ENCODE measurements at regions not wholly inside any gene's neighbourhood (a gene's known extent, or its start where the extent isn't known, plus 50 kb on each side); places are given as distances from the start of the nearest gene placed in this dataset.

GRCh38 chr14:27566843-27567382 is 969.1 kb upstream of the NOVA1 start:
- Histone ChIP-seq H3K4me1 (ENCODE audit: insufficient read depth, low read length) (no peaks in the 10 kb centered on the region), H3K27me3 (ENCODE audit: insufficient read depth, low read length, poor library complexity) (no peaks in the 10 kb centered on the region)
- ATAC-seq (ENCODE audit: insufficient read depth, low read depth): no peak

GRCh38 chr14:27573018-27573417 is 975.2 kb upstream of the NOVA1 start:
- no peak overlapping the region for H3K9ac ChIP-seq (ENCODE audit: low read depth, low read length)
- no peak overlapping the region for H3K27ac ChIP-seq (ENCODE audit: low read length)
- TF ChIP-seq EZH2 (IDR thresholded peaks at IDR 0.05; ENCODE audit: borderline replicate concordance, low read depth, low read length, severe bottlenecking) (no peak), CTCF (IDR thresholded peaks at IDR 0.05; ENCODE audit: borderline replicate concordance, extremely low read depth, low read length, poor library complexity, severe bottlenecking) (no peak)
- peaks cover 12% of the 10 kb centered on the region for H3K9me3 ChIP-seq (ENCODE audit: insufficient read depth, low read length, severe bottlenecking)
- DNase-seq (no peak), ATAC-seq (ENCODE audit: insufficient read depth, low read depth) (no peak)
- H3K36me3 ChIP-seq (ENCODE audit: insufficient read depth, low read length): no peaks in the 10 kb centered on the region
- no peaks in the 10 kb centered on the region for H3K27me3 ChIP-seq (ENCODE audit: insufficient read depth, low read length, poor library complexity)
- no peaks in the 10 kb centered on the region for H3K4me1 ChIP-seq (ENCODE audit: insufficient read depth, low read length)
- no peak overlapping the region for H3K4me2 ChIP-seq (ENCODE audit: insufficient read depth, low read length)
- H2AFZ ChIP-seq (ENCODE audit: low read depth, low read length): no peak overlapping the region
- H4K20me1 ChIP-seq (ENCODE audit: insufficient read depth, low read length): no peaks in the 10 kb centered on the region
- no peak overlapping the region for H3K4me3 ChIP-seq (ENCODE audit: low read depth in 1 of 2, low read length in 2 of 2)
- H3K79me2 ChIP-seq (ENCODE audit: insufficient read depth, low read length): no peaks in the 10 kb centered on the region

More at GRCh38 chr14:27566843-27567382, 969.1 kb upstream of the NOVA1 start:
- no peak overlapping the region for H3K4me3 ChIP-seq (ENCODE audit: low read depth in 1 of 2, low read length in 2 of 2)
- H3K9ac ChIP-seq (ENCODE audit: low read depth, low read length): no peak overlapping the region
- H2AFZ ChIP-seq (ENCODE audit: low read depth, low read length): no peak overlapping the region
- TF ChIP-seq EZH2 (IDR thresholded peaks at IDR 0.05; ENCODE audit: borderline replicate concordance, low read depth, low read length, severe bottlenecking): no peak
- no peak for TF ChIP-seq CTCF (IDR thresholded peaks at IDR 0.05; ENCODE audit: borderline replicate concordance, extremely low read depth, low read length, poor library complexity, severe bottlenecking)
- H4K20me1 ChIP-seq (ENCODE audit: insufficient read depth, low read length): no peaks in the 10 kb centered on the region
- H3K27ac ChIP-seq (ENCODE audit: low read length): no peak overlapping the region
- DNase-seq: no peak
- no peaks in the 10 kb centered on the region for H3K9me3 ChIP-seq (ENCODE audit: insufficient read depth, low read length, severe bottlenecking)
- no peaks in the 10 kb centered on the region for H3K36me3 ChIP-seq (ENCODE audit: insufficient read depth, low read length)
- H3K79me2 ChIP-seq (ENCODE audit: insufficient read depth, low read length): no peaks in the 10 kb centered on the region
- no peak overlapping the region for H3K4me2 ChIP-seq (ENCODE audit: insufficient read depth, low read length)

- Histone ChIP-seq H3K36me3 (ENCODE audit: insufficient read depth, low read length) (no peaks in the 10 kb centered on the region), H3K9me3 (ENCODE audit: insufficient read depth, low read length, severe bottlenecking) (no peaks in the 10 kb centered on the region), H3K4me2 (ENCODE audit: insufficient read depth, low read length) (no peak overlapping the region), H3K79me2 (ENCODE audit: insufficient read depth, low read length) (no peaks in the 10 kb centered on the region), H3K27me3 (ENCODE audit: insufficient read depth, low read length, poor library complexity) (no peaks in the 10 kb centered on the region), H4K20me1 (ENCODE audit: insufficient read depth, low read length) (no peaks in the 10 kb centered on the region), H3K27ac (ENCODE audit: low read length) (no peak overlapping the region), H3K4me1 (ENCODE audit: insufficient read depth, low read length) (no peaks in the 10 kb centered on the region), H2AFZ (ENCODE audit: low read depth, low read length) (no peak overlapping the region), H3K4me3 (ENCODE audit: low read depth in 1 of 2, low read length in 2 of 2) (no peak overlapping the region), H3K9ac (ENCODE audit: low read depth, low read length) (no peak overlapping the region)
- ATAC-seq (ENCODE audit: insufficient read depth, low read depth) (no peak), DNase-seq (no peak)
- TF ChIP-seq EZH2 (IDR thresholded peaks at IDR 0.05; ENCODE audit: borderline replicate concordance, low read depth, low read length, severe bottlenecking) (no peak), CTCF (IDR thresholded peaks at IDR 0.05; ENCODE audit: borderline replicate concordance, extremely low read depth, low read length, poor library complexity, severe bottlenecking) (no peak)
These were observed 989.3 kb upstream of the NOVA1 start for GRCh38 chr14:27587103-27587502.

GRCh38 chr14:27605282-27605681 is 1007.4 kb upstream of the NOVA1 start:
- DNase-seq (no peak), ATAC-seq (ENCODE audit: insufficient read depth, low read depth) (no peak)

More at GRCh38 chr14:27605282-27605681, 1007.4 kb upstream of the NOVA1 start:
- no peaks in the 10 kb centered on the region for H3K79me2 ChIP-seq (ENCODE audit: insufficient read depth, low read length)
- H3K27ac ChIP-seq (ENCODE audit: low read length): no peak overlapping the region
- no peak overlapping the region for H3K4me3 ChIP-seq (ENCODE audit: low read depth in 1 of 2, low read length in 2 of 2)
- no peaks in the 10 kb centered on the region for H3K36me3 ChIP-seq (ENCODE audit: insufficient read depth, low read length)
- no peaks in the 10 kb centered on the region for H3K9me3 ChIP-seq (ENCODE audit: insufficient read depth, low read length, severe bottlenecking)
- H3K4me1 ChIP-seq (ENCODE audit: insufficient read depth, low read length): no peaks in the 10 kb centered on the region
- no peaks in the 10 kb centered on the region for H4K20me1 ChIP-seq (ENCODE audit: insufficient read depth, low read length)
- no peak overlapping the region for H3K4me2 ChIP-seq (ENCODE audit: insufficient read depth, low read length)
- H3K9ac ChIP-seq (ENCODE audit: low read depth, low read length): no peak overlapping the region
- no peak overlapping the region for H2AFZ ChIP-seq (ENCODE audit: low read depth, low read length)
- TF ChIP-seq EZH2 (IDR thresholded peaks at IDR 0.05; ENCODE audit: borderline replicate concordance, low read depth, low read length, severe bottlenecking): no peak
- TF ChIP-seq CTCF (IDR thresholded peaks at IDR 0.05; ENCODE audit: borderline replicate concordance, extremely low read depth, low read length, poor library complexity, severe bottlenecking): no peak
- no peaks in the 10 kb centered on the region for H3K27me3 ChIP-seq (ENCODE audit: insufficient read depth, low read length, poor library complexity)
